ENCODE measurements at regions not wholly inside any gene's neighbourhood (a gene's known extent, or its start where the extent isn't known, plus 50 kb on each side); places are given as distances from the start of the nearest gene placed in this dataset.
"Not testable (repeated sequence)": the region's sequence is repeated elsewhere in the genome, so short reads cannot be mapped to it uniquely, and the experiment has no call there.

DNA sequence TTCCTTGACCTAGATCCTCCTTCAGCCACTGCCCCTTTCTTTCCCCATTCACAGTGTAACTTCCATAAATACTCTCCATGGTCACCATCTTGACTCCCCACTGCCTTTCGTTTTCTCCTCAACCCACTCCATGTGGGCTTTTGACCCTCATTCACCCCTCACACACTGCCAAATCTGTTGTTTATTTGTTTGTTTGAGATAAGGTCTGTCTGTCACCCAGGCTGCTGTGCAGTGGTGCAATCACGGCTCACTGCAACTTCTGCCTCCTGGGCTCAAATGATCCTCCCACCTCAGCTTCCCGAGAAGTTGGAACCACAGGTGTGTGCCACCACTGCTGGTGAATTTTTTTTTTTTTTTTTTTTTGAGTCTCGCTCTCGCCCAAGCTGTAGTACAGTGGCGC, 162.9 kb downstream of the FGF1 start:
- intact Hi-C loops (cut with DNase I): no loop called here
- no peak for DNase-seq

DNA sequence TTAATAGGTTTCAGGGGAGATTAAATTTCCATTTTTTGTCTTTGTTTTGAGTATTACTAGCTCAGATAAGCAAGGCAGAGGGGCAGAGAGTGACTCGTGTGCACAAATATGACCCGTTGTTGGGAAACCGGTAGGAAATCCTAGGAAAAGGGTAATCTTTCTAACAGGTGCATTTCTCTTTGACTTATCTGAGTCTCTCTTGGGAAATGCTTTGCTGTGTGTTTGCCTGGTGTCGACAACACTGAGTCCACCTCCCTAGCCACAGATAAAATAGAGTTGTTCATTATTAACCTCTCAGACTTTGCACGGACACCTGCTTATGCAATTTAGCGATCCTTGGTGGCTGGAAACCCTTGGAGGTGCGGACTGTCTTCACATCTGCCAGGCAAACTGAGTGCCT, 164.2 kb downstream of the FGF1 start:
- Histone ChIP-seq H3K27me3 (no peaks in the 10 kb centered on the region), H3K36me3 (no peaks in the 10 kb centered on the region), H3K4me1 (no peaks in the 10 kb centered on the region), H3K9me3 (no peaks in the 10 kb centered on the region), H3K9ac (ENCODE audit: low read depth in 2 of 2, low read length in 2 of 2) (no peak overlapping the region), H3K4me3 (no peak overlapping the region), H3K27ac (no peak overlapping the region)
- no peak for DNase-seq
- intact Hi-C loops (cut with DNase I): no loop called here
- TF ChIP-seq, protein P1, sequence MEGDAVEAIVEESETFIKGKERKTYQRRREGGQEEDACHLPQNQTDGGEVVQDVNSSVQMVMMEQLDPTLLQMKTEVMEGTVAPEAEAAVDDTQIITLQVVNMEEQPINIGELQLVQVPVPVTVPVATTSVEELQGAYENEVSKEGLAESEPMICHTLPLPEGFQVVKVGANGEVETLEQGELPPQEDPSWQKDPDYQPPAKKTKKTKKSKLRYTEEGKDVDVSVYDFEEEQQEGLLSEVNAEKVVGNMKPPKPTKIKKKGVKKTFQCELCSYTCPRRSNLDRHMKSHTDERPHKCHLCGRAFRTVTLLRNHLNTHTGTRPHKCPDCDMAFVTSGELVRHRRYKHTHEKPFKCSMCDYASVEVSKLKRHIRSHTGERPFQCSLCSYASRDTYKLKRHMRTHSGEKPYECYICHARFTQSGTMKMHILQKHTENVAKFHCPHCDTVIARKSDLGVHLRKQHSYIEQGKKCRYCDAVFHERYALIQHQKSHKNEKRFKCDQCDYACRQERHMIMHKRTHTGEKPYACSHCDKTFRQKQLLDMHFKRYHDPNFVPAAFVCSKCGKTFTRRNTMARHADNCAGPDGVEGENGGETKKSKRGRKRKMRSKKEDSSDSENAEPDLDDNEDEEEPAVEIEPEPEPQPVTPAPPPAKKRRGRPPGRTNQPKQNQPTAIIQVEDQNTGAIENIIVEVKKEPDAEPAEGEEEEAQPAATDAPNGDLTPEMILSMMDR (IDR thresholded peaks at IDR 0.05): no peak

More for the DNA sequence above, 162.9 kb downstream of the FGF1 start:
- Histone ChIP-seq H3K9ac (ENCODE audit: low read depth in 2 of 2, low read length in 2 of 2) (no peak overlapping the region), H3K4me3 (no peak overlapping the region), H3K9me3 (no peaks in the 10 kb centered on the region), H3K36me3 (no peaks in the 10 kb centered on the region), H3K27ac (no peak overlapping the region), H3K27me3 (no peaks in the 10 kb centered on the region), H3K4me1 (no peaks in the 10 kb centered on the region)
- TF ChIP-seq, protein P1 (IDR thresholded peaks at IDR 0.05): no peak

DNA sequence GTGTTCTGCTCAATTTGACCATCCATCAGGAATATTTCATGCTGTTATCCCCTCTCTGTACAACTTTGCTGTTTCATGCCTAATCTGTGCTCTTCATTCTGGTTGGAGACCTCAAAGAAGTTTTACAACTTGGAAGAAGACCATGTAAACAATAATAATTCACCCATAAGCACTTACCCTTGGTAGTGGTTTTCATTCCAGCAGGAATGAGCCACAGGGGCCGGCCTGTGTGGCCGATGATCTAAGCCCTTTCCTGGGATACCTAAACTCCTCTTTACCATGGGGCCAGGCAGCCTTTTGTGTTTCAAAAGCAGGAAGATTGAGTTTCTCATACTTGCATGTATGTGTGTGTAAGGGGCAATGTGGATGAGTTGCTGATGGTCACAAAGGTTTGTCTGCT, 165.0 kb downstream of the FGF1 start:
- Histone ChIP-seq H3K4me3 (no peak overlapping the region), H3K9ac (ENCODE audit: low read depth in 2 of 2, low read length in 2 of 2) (no peak overlapping the region), H3K27me3 (no peaks in the 10 kb centered on the region), H3K27ac (no peak overlapping the region), H3K9me3 (no peaks in the 10 kb centered on the region), H3K36me3 (no peaks in the 10 kb centered on the region), H3K4me1 (no peaks in the 10 kb centered on the region)
- DNase-seq: no peak
- intact Hi-C loops (cut with DNase I): no loop called here
- TF ChIP-seq, protein P1 (IDR thresholded peaks at IDR 0.05): no peak

DNA sequence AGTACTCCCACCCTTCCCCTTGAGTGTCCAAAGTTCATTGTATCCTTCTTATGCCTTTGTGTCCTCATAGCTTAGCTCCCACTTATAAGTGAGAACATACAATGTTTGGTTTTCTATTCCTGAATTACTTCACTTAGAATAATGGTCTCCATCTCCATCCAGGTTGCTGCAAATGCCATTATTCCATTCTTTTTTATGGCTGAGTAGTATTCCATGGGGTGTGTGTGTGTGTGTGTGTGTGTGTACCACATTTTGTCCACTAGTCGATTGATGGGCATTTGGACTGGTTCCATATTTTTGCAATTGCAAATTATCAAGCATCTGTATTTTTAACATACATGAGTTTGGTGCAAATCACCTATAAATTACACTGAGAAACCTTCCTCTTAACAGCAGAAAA, 166.0 kb downstream of the FGF1 start:
- H3K4me3 ChIP-seq; H3K9ac ChIP-seq (ENCODE audit: low read depth in 2 of 2, low read length in 2 of 2); H3K4me1 ChIP-seq; H3K27me3 ChIP-seq; H3K36me3 ChIP-seq; H3K27ac ChIP-seq; DNase-seq; H3K9me3 ChIP-seq; intact Hi-C loops (cut with DNase I): not testable (repeated sequence)

DNA sequence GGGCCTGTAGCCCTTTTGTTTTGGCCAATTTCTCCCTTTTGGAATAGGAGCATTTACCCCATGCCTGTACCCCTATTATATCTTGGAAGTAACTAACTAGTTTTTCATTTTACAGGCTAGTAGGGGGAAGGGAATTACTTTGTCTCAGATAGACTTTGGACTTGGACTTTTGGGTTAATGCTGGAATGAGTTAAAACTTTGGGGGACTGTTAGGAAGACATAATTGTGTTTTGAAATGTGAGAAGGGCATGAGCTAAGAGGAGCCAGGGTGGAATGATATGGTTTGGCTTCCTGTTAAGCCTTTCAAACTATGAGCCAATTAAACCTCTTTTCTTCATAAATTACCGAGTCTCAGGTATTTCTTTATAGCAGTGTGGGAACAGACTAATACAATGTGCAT, 168.1 kb downstream of the FGF1 start:
- H3K9ac ChIP-seq (ENCODE audit: low read depth in 2 of 2, low read length in 2 of 2): no peak overlapping the region
- no peak for DNase-seq
- no peaks in the 10 kb centered on the region for H3K27me3 ChIP-seq
- no peaks in the 10 kb centered on the region for H3K4me1 ChIP-seq
- no peak overlapping the region for H3K4me3 ChIP-seq
- no peak overlapping the region for H3K27ac ChIP-seq
- H3K9me3 ChIP-seq: no peaks in the 10 kb centered on the region
- H3K36me3 ChIP-seq: no peaks in the 10 kb centered on the region
- intact Hi-C loops (cut with DNase I): no loop called here
- TF ChIP-seq, protein P1 (IDR thresholded peaks at IDR 0.05): no peak

DNA sequence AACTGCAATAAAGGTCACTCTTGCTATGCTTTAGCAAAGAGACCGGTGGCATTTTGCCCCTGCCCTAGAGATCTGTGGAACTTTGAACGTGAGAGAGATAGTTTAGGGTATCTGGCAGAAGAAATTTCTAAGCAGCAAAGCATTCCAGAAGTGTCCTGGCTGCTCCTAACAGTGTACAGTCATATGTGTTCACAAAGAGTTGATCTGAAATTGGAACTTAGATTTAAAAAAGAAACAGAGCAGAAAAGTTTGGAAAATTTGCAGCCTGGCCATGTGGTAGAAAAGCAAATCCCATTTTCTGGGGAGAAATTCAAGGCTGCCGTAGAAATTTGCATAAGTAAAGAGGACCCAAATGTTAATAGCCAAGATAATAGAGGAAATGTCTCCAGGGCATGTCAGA, 169.2 kb downstream of the FGF1 start:
- Histone ChIP-seq H3K4me1 (no peaks in the 10 kb centered on the region), H3K27me3 (no peaks in the 10 kb centered on the region), H3K9ac (ENCODE audit: low read depth in 2 of 2, low read length in 2 of 2) (no peak overlapping the region), H3K27ac (no peak overlapping the region), H3K36me3 (no peaks in the 10 kb centered on the region), H3K4me3 (no peak overlapping the region), H3K9me3 (no peaks in the 10 kb centered on the region)
- intact Hi-C loops (cut with DNase I): no loop called here
- no peak for DNase-seq
- TF ChIP-seq, protein P1 (IDR thresholded peaks at IDR 0.05): no peak

Data from colonic mucosa (tissue), 4 donors.